ENCODE measurements at regions not wholly inside any gene's neighbourhood (a gene's known extent, or its start where the extent isn't known, plus 50 kb on each side); places are given as distances from the start of the nearest gene placed in this dataset.

GRCh38 chr22:48403521-48404403, 1423.9 kb downstream of the BRD1 start:
- TF ChIP-seq EZH2phosphoT487 (IDR thresholded peaks at IDR 0.05; ENCODE audit: borderline replicate concordance) (no peak), CTCF (conservative IDR thresholded peaks at IDR 0.05; ENCODE audit: low read length) (no peak)
